AML-193 (cell line): ENCODE measurements at regions not wholly inside any gene's neighbourhood (a gene's known extent, or its start where the extent isn't known, plus 50 kb on each side); places are given as distances from the start of the nearest gene placed in this dataset.

Experiments
- DNase-seq, 2 experiments: peaks; one replicate each; lab custom pipeline; 2025; lab: John Stamatoyannopoulos, UW

GRCh38 chr16:86018487-86018886 is 119.5 kb downstream of the IRF8 start:
- DNase-seq, result peak in 1 of 2 experiments; percentile 28

- no peak for DNase-seq
Observed at GRCh38 chr16:86018941-86019340, 120.0 kb downstream of the IRF8 start.

GRCh38 chr16:86019446-86020047 is 120.6 kb downstream of the IRF8 start:
- DNase-seq, result no peak

- DNase-seq, result no peak
Observed at GRCh38 chr16:86020971-86021370, 122.0 kb downstream of the IRF8 start.

- no peak for DNase-seq
Observed at GRCh38 chr16:86022381-86022960, 123.5 kb downstream of the IRF8 start.

GRCh38 chr16:86024210-86024609 is 125.2 kb downstream of the IRF8 start:
- DNase-seq, result no peak

- no peak for DNase-seq
Observed at GRCh38 chr16:86025706-86026105, 126.7 kb downstream of the IRF8 start.

- no peak for DNase-seq
Observed at GRCh38 chr16:86026171-86026910, 127.4 kb downstream of the IRF8 start.

GRCh38 chr16:86026916-86027315 is 128.0 kb downstream of the IRF8 start:
- DNase-seq, result no peak

- DNase-seq, result no peak
Observed at GRCh38 chr16:86027373-86028126, 128.6 kb downstream of the IRF8 start.

GRCh38 chr16:86029131-86029741 is 130.3 kb downstream of the IRF8 start:
- no peak for DNase-seq

GRCh38 chr16:86030116-86030515 is 131.2 kb downstream of the IRF8 start:
- DNase-seq, result no peak

- DNase-seq, result no peak
Observed at GRCh38 chr16:86031141-86031678, 132.2 kb downstream of the IRF8 start.

- no peak for DNase-seq
Observed at GRCh38 chr16:86033016-86033474, 134.1 kb downstream of the IRF8 start.

GRCh38 chr16:86033971-86034370 is 135.0 kb downstream of the IRF8 start:
- no peak for DNase-seq

GRCh38 chr16:86034421-86034919 is 135.5 kb downstream of the IRF8 start:
- DNase-seq, result no peak

- no peak for DNase-seq
Observed at GRCh38 chr16:86035906-86036305, 136.9 kb downstream of the IRF8 start.

- no peak for DNase-seq
Observed at GRCh38 chr16:86037999-86038925, 139.3 kb downstream of the IRF8 start.

GRCh38 chr16:86038926-86039310 is 140.0 kb downstream of the IRF8 start:
- no peak for DNase-seq

GRCh38 chr16:86039606-86040005 is 140.6 kb downstream of the IRF8 start:
- no peak for DNase-seq

- DNase-seq, result no peak
Observed at GRCh38 chr16:86040496-86040895, 141.5 kb downstream of the IRF8 start.
